ENCODE measurements at regions not wholly inside any gene's neighbourhood (a gene's known extent, or its start where the extent isn't known, plus 50 kb on each side); places are given as distances from the start of the nearest gene placed in this dataset.

DNA sequence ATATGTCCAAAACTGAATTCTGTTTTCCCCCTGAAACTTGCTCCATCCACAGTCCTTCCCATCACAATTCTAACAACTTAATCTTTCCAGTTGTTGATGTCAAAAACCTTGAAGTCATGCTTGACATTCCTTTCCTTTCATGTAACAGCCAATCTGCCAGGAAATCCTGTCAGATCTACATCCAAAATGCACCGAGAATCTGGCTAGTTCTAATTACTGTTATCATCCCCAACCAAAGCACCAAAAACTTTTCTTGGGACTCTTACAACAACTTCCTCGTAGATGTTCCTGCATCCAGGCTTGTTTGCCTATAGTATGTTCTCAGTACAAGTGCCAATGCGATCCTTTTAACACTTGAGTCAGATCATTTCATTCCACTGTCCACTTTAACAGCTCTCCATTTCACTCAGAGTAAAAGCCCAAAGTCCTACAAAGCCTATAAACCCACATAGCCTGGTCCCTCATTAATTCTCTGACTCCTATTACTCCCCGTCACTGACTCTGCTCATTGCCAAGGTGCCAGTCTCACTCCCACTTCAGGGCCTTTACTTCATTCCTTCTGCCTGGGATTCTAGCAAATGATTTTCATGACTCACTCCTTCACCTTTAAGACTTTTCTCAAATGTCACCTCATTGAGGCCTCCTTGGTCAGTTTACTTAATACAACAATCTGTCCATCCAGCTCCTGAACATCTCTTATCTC, 493.2 kb upstream of the NFIA start:
- no peak for DNase-seq (ENCODE audit: low spot score)

DNA sequence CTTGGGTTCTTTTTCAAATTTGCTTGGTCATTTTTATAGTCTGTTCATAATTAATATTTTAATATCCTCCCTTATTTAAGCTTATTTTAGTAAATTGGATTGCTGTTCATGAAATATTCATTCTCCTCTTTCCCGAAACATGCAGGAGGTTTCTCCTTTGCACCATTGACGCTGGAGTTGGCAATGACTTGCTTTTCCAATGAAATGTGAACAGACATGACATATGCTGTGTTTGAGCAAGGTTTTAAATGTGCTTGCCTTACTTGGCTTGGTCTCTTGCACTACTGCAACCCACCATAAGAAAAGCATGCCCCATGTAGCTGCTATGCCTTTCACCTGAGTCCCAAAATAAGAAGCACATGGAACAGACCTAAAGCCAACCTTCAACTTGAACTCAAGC, 498.0 kb upstream of the NFIA start:
- no peak for DNase-seq (ENCODE audit: low spot score)

DNA sequence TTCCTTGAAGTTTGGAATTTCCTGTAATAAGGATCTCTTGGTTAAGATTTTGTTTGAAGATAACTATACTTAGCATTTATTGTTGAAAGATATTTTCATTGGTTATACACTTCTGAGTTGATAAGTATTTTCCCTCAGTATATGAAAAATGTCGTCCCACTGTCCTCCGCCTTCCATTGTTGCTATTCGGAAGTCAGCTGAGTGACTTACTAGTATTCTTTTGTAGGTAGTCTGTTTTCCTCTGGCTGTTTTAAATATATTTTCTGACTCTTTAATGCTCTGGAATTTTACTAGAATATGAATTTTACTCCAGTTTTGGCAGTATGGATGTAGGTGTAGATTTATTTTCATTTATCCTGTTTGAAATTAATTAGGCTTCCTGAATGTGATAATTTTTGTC, 498.7 kb upstream of the NFIA start:
- no peak for DNase-seq (ENCODE audit: low spot score)

DNA sequence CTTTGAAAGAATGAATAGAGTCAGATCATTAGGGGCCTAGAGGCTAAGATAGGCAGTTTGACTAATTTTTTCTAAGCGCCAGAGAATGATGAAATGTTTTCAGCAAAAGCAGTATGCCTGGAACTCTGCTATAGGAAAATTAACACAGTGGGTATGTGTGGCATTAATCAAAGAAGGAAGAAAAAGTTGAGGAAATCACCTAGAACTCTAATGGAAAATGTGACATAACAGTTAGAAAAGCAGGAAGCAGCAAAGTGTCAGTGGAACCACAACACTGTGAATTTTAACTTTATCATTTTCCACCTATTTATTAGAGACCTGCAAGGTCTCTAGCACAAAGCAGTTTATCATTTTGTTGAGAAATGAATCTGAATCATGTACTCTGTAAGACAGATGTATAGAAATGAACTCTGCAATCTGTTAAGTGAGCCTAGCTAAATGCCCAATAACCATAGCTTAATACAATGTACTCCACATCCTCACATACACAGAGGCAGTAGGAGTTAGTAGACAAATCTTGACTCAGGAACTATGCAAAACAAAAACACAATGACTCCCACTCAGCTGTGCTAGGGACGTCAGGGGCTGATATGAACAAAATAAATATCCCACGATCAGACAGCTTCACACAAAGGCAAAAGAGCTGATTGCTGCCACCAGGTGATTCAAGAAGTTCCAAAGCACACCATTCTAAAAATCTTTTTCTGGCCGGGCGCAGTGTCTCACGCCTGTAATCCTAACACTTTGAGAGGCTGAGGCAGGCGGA, 500.7 kb upstream of the NFIA start:
- no peak for DNase-seq (ENCODE audit: low spot score)

DNA sequence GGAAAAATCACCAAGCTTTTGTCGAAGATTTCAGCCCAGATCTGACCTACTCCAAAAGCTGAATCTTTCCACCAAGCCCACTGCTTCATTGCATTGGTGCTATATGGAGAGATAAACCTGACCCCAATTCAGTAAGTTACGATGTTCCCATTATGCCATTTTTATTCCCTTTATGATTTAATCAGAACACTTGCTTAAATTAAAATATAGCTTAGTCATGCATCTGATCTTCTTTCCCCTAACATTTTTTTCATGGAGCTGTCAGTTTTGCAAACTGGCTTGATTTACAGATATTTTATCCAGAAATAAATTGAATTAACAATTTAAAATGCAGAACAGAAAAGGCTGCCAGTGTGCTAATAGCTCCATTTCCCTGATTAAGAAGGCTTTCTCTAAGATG, 503.5 kb upstream of the C1orf87 start:
- no peak for DNase-seq (ENCODE audit: low spot score)

DNA sequence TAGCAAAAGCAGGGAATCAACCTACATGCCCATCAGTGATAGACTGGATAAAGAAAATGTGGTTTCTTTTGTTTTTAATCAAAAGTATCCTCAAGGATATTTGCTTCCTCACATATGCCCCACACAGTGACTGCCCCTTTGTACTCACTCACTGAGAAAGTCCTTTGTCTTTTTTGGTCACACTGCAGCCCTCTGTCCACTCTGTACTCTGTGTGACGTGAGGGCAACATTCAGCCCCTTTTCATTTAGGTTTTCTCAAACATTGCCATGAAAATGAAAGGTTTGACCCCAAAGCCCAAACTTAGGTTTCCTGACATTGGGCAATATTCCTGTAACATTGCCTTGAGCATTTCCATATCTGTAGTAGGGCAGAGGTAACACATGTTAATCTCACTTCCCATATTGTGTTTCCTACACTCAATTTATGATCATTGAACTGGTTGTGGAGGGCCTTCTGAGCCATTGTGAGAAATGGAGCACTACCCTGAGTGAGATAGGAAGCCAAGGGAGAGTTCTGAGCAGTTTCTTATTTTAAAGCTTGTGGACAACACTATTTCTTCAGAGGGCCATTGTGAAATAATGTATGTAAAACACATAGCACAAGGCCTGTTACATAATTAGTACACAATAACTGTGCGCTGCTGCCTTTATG, 501.9 kb upstream of the C1orf87 start:
- DNase-seq (ENCODE audit: low spot score) = no peak

DNA sequence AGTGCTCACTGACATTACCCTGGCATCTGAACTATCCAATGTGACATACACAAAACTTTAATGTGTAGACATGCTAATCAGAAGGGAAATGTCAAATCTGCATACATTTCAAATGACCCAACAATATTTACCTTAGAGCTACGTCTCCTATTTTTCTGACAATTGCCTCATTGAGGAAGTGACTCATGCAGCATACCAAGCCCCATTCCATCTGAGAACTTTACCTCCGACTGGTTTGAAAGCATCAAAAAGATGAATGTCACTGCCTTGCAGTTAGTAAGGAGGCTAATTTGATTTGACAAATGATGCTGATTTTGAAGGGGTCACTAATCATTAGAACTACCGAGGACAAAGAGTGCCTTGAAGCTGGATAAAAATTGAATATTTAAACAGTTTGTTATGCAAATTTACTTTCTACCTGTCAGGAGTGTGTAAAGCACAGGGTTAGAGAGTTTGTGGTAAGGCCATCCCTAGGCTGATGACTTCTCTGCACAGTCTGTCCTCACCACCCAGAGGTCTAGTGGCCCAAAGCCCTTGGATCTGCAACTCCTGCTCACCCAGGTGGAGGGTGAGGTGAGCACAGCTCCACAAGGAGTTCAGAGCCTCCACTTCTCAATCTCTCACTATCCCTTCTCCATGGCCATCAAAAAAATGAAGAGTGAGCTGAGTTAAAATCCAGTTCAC, 500.3 kb upstream of the C1orf87 start:
- DNase-seq (ENCODE audit: low spot score) = no peak

DNA sequence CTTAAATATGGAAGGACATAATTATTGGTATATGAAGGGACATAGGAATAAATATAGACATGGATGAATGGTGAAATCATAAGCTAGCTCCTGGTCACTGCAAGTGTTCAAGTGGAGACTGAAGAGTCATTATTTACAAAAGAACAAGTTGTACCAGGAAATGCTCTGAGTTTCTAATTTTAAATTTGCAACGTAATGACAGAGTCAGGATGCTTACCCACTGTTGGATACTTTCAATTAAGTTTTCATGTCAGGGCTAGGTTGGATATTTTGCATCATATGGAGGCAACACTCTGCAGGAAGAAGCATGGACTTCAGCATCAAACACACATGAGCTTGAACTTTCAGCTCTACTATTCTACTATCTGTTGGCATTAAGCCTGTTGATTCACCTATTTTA, 499.6 kb upstream of the C1orf87 start:
- no peak for DNase-seq (ENCODE audit: low spot score)

DNA sequence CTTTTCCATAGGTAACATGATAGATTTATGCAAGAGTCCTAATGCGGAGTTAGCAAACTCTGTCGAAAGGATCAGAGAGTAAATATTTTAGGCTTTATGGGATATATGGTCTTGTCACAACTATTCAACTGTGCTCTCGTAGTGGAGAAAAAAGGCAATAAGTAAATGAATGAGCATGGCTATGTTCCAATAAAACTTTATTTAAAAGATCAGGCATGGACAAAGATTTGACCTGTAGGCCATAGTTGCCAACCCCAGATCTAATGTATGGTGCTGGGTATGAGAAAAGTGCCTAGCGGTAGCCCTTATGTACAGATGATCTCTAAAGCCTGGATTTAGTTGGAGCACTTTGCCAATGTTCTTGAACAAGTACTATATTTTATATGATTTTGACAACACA, 498.8 kb upstream of the C1orf87 start:
- DNase-seq (ENCODE audit: low spot score) = no peak

DNA sequence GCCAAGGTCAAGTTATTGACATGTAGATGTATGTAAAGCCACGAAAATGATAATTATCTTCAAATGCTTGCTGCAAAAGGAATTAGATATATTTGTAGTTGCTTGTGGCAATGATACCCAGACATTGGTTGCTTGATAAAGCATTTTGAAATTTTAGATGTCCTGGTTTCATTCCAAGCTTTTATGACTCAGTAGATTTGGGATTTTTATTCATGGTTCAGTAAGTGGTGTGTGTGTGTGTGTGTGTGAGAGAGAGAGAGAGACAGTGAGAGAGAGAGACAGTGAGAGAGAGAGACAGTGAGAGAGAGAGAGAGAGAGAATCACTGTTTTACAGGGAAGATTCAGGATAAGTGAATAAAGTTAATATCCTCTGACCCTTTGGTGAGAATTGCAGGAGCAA, 498.2 kb upstream of the C1orf87 start:
- DNase-seq (ENCODE audit: low spot score) = no peak

DNA sequence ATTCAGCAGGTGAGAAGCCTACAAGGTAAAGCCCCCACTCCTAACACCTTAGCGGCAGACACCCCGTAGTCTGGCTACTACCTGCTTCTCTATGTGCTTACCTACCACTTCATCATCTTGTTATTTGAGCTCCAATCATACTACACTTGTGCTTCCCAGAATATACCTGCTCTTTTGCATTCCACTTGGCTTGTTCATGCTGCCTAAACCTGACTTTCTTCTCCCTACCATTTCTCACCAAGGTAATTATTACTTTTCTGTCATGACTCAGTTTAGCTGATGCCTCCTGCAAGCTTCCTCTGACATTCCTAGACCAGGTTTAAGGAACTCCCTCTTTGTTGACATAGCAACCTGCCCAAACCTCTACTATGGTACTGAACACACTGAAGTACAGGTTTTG, 495.6 kb upstream of the C1orf87 start:
- DNase-seq (ENCODE audit: low spot score) = no peak

DNA sequence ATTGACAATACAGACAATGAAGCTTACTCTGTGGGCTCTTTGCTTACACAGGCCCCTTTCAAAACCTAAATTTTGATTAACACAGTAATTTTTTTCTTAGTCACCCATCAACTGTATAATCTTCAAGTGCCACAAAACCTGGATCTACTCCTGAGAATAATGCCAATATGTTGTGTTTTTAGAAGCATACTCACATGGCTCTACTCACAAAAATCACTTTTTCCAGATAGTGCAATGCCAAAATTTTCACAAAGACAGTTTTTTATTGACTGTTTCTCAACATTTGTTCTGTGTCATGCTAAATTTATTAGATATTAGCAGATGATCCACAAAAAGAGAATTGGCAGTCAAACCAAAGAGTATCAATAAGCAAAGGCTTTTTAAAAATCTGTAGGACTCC, 493.7 kb upstream of the C1orf87 start:
- DNase-seq (ENCODE audit: low spot score) = no peak

DNA sequence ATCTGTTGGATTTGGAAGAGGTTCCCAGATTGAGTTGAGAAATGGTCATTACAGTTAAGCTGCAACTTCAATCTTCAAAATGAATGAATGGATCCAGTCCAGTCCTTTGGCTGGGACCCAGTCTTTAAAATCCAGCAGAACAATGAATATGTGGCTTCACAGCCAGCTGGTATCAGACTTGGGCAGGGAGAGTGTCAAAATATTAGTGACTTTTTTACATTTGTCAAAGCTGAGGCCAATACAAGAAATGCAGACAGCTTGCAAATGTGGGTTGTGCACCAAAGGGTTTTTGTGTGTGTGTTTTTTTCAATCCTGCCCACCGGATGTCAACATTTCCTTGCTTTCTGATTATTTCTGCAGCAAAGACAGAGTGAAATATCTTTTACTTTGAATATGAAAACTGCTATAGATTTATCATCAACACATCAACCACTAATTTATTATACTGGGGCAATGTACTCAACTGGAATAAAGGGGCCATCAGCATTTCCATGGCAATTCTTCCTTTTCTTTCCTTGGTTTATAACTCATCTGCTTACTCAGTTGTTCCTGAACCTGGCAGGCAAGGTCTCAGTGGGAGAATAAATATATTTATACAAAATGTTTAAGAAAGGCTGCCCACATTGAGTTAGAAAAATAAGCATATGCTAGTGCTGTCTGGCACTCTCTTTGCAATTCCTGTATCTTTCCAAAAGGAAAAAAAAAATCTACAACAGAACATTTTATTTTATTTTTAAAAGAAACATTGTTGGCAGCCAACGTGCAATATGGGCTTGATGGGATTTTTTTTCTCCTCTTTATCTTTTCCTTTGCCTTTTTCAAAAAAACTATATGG, 491.6 kb upstream of the C1orf87 start:
- DNase-seq (ENCODE audit: low spot score) = no peak

DNA sequence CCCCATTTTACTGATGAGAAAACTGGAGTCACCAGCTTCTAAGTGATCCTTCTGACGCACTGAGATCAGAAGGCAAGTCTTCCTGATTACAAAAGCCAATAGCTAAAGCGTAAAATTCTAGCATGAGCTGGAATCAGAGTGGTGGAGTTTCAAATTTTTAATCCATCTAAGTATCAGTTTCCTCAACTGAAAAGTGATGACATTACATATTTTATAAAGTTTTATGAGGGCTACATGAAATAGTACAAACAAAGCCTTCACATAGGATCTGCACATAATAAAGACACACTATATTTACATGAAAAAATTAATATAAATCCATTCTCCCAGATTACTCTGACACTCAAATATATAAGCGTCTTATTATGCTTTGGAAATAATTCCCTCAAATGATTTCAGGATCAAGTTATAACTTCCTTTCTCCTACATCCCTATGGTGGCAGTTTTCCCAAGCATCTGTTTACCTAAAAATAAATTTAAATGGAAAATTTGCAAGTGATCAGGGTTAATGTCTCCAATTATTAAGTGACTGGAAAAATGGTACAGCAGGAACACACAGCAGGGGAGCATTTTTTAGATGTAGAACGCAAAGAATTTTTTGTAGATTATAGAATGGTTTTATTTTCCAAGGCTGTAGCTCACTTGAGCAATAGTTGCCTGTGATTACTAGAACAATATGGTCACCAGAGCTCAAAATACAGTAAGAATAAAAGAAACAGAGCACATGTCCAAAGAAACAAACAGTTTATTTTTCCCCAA, 490.4 kb upstream of the C1orf87 start:
- DNase-seq (ENCODE audit: low spot score) = no peak

DNA sequence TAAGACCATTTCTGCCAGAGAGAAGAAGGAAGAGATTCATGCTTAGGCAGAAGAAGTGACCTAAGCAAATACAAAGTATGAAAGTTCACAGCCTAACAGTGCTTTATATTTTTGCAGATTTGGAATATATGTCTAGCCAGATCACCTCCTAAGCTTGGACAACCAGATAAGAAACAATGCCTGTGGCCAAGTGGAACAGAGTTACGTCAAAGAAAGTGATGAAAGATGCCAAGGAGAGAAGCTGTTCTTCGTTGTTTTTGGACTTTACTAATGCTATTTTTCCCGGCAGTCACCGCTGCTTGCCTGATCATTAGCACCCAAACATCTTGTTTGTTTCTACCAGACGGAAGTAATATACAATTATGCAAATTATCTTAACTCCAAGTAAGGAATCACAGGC, 489.2 kb upstream of the C1orf87 start:
- no peak for DNase-seq (ENCODE audit: low spot score)

DNA sequence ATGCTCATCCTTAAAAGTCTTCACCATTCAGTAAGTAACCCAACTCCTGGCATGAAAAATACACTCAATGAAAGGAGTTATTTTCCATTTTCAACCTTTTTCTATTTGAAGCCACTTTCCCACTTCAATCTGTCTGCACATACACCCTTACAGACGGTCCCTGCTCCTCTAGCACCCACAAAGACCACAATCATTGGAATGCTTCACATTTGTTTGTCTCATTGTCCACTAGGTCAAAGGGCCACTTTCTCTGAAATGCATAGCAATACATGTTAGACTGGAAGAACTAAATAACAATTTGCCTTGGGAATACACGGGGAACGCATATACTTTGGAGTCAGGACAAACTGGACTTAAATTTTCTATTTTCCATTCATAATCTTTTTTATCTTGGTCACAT, 487.1 kb upstream of the C1orf87 start:
- DNase-seq (ENCODE audit: low spot score) = no peak

DNA sequence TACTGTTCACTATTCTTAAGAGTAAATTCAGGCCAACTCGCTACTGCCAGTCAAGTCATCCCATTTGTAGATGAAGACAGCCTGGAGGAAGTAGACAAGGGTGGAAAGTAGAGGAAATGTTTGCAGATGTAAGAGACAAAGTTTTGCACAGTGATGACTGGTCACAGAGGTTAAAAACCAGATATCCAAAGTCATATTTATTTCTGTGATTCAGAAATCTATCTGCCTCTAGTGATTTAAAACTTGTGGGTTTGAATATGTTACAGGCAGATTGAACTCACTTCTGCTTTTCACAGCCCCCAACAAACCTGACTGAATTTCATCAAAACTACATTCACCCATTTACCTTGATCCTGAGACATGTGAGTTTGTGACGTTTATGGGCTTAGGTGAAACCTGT, 484.7 kb upstream of the C1orf87 start:
- no peak for DNase-seq (ENCODE audit: low spot score)

DNA sequence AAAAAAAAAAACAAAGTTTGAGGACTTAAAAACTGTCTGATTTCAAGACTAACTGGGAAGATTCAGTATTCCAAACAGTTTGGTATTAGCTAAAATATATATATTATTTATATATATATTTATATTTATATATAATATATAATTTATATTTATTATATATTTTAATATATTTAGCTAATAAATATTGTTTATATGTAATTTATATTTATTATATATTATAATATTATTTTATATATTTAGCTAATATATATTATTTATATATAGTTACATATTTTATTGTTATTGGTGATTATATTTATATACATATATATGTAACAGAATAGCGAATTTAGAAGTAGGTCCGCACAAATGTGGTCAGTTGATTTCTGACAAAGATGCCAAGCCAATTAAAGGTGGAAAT, 480.2 kb upstream of the C1orf87 start:
- no peak for DNase-seq (ENCODE audit: low spot score)

DNA sequence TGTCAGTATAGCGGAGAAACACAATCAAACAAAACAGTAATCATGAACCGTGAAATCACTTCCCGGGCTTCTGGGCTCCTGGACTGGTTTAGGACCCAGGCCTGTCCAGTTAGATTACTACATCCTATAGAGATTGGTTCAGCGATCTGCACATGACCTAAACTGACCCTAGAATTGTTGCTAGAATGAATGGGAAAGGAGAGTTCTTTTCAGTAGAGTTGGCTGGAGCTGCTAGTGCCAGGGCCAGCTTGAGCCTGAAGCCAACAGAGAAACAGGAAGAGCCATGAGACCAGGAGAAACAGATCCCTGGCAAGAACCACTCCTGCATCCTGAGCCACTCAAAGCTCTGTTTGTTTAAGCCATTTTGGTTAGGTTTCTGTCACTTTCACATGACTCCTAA, 474.3 kb upstream of the C1orf87 start:
- DNase-seq (ENCODE audit: low spot score) = no peak

DNA sequence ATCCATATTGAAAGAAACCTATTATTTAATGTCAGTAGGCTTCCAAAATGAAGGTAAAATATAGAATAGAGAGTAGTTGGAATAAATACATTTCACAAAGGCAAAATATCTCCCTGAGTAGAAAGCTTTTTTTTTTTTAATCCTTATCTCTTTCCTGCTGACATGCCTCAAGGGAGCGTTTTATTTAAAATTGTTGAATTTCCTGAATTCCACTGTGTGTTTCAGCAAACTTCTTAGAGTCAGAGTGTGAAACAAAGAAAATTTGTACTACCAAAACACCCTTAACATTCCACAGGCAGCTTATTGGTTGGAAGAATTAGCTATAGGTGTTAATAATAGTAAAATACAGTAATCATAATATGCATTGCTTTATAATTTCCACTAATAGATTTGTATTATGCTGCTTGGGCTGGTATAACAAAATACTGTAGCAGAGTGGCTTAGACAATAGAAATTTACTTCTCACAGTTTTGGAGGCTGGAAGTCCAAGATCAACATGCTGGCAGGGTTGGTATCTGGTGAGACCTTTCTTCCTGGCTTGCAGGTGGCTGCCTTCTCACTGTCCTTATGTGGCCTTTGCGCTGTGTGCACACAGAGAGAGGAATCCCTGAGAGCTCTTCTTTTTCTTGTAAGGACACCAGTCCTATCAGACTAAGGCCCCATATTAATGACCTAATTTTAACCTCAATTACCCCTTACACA, 468.4 kb upstream of the C1orf87 start:
- DNase-seq (ENCODE audit: low spot score) = no peak

DNA sequence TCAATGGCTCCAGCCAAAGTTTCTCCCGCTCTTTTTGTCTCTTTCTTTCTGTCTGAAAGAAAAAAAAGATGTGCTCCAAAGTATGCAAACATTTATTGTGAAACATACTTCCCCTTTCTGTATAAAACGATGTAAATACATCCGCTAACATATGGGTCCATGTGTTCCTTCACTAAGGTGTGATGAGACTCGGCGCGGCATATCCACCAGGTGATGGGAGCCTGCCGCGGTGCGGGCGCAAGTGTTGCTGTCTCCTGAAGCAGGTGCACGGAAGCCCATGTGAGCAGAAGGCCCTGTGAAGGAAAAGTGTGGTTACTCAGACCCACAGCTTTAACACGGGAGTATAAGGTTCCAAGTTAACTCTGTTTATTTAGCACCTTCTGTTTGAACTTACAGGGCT, 466.6 kb upstream of the C1orf87 start:
- no peak for DNase-seq (ENCODE audit: low spot score)

All from activated CD4-positive, alpha-beta T cell treated with anti-CD3 and anti-CD28 coated beads, Interleukin-2, Interleukin-4, amounts not matched to agents 100 ng/mL and 50 ng/mL, durations not matched to agents 16 hours and 8 hours (primary cell).